NCI-H2196 (cell line): ENCODE measurements at regions not wholly inside any gene's neighbourhood (a gene's known extent, or its start where the extent isn't known, plus 50 kb on each side); places are given as distances from the start of the nearest gene placed in this dataset.

Experiments
- DNase-seq: peaks from one replicate; lab custom pipeline; 2025; ENCODE audit not compliant: unreplicated experiment; lab: John Stamatoyannopoulos, UW

DNA sequence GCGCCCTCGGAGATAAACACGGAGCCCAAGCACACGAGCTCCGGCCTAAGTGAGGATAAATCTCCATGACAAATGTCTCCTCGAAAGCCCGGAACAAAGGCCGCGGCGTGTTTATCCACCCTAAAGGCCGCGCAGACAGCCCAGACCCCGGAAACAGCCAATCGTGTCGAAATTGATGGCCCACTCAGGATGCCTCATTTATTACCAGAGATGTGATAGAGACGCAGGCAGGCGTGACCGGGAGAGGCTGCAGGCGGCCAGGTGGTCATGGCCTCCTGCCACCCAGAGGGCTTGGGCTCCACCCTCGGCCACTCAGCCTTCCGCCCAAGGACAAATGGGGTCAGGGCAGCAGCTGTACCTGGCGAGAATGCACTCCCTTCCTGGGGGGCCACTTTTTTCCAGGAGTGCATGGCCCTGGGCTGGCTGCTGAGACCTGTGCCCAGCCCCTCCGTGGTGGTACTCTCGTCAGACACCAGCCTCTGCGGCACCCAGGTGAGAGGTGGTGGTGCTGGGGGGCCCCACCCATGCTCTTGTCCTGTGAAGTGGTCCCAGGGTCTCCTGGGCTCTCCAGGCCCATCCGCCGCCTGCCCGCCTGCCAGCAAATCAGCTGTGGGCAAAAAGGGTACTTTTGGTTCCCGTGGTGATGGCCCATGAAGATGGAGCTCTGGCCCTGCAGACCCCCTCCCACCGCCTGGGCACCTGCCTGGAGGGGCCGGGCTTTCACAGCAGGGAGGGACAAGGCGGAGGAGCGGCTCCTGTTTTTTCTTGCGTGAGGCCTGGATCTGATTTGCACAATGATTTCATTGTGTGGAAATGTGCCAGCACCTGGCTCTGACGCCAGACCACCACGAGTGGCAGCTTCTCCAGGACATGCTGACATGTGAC, 211.5 kb upstream of the C14orf180 start:
- no peak for DNase-seq

DNA sequence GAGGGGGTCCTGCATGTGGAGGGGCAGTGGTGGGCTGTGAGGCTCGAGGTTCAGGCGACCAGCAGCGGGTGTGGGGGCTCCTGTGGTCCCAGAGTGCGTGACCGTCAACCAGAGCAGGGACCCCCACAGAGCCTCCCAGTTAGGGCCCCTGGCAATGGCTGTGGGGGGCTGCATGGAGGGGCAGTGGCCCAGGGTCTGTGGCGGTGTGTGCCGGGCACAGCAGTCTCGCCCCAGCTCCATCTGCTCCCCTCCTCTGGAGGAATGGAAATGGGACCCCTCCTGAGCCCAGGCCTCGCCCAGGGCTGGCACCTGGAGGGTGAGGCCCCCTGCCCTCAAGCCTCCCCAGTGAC, 210.8 kb upstream of the C14orf180 start:
- DNase-seq: no peak

DNA sequence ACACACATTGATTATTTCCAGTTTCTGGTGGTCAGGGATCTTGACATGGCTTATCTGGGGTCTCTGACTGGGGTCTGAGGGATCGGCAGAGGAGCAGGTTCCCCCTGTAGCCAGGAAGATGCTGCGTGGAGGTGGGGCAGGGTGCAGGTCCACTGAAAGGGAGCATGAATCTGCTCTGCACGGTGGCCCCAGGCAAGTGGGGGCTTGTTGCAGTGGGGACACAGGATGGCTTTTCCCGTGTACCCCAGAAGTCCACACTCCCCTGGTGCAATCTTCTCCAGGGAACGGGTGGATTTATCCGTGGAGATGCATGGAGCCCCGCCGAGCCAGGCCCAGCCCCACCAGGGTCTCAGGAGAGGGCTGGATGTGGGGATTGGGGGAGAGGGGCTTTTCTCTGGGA, 210.4 kb upstream of the C14orf180 start:
- DNase-seq: no peak

DNA sequence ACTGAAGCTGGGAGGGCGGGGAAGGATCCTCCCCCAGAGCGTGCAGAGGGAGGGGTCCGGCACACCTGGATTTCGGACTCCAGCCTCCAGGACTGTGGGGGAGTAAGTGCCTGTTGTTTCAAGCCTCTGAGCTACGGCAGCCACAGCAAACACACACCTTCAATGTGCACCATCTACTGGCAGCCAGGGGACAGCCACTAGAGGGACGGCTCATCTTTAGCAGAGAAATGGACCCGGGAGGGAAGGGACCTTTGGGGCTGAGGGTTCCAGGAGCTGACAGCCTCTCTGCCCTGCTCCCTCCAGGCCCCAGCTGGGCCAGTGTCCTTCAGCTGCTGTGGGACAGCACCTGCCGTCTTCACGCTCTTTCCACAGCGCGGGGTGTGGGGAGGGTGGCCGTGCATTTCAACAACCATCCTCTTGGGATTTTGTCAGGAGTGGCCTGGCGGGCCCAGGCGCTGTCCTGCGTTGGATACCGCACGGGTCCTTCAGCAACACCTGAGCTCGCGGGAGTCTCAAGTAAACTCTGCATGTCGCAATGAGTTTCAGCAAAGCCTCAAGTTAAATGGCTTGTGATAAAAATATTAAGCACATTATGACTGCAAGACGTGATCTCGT, 209.2 kb upstream of the C14orf180 start:
- DNase-seq: peak; percentile 3

DNA sequence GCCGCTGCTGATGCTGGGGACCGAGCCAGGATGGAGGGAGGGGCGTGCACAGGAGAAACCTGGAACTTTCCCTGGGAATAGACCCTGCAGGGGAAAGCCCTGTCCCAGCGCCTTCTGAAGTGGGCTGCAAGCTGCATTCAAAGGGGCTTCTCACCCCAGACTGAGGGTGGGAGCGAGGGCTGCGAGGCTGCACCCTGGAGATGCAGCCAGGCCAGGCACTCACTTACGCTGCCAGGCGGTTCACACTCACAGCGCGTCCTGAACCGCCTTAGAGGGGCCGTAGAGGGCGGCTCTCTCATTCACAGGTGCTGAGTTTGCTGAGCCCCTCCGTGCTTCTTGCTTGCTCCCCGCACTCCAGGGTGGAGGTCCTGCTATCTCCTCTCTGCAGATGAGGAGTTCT, 208.5 kb upstream of the C14orf180 start:
- no peak for DNase-seq

DNA sequence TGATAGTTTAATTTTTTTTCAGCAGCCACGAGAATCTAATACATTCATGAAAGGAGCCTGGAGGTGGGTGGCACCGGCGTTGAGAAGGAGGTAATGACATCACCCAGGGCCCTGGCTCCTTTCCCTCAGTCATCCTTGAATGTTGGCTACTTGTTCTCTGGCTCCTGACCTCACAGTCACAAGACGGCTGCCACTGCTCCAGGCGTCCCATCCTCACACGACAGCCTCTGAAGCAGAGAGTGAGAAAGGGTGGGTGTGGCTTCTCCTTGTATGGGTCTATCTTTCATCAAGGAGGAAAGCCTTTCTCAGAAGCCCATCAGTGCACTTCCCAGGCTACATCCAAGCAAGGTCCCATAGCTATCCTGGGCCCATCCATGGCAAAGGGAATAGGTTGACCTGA, 207.6 kb upstream of the C14orf180 start:
- no peak for DNase-seq

DNA sequence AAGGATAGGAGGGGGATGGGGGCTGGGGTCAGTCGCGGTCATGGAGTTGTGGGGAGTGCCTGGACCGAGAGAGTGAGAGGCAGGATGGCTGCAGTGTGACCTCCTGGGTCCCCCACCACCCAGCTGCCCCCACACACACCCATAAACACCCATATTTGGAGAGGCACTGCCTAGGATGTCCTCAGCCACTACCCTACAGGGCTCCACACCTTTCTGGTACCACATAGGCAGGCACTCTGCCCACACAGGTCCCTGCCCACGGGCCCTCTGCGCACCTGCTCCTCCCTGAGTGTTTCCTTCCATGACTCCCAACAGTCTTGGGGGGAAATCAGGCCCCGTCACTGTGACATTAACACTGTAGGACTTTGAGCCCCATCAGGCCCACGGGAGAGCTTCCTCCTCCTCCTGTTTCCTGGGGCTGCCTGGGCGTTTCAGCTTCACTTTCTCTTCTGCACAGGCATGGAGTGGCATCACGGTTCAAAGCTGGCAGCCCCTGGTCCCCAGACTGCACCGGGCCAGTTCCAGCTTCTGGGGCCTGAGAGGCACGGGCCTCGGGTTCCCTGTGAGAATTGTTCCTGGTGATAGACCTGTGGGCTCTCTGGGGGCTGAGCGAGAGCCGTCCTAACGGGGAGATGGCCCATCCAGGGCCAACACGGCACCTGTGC, 207.0 kb upstream of the C14orf180 start:
- DNase-seq: no peak

DNA sequence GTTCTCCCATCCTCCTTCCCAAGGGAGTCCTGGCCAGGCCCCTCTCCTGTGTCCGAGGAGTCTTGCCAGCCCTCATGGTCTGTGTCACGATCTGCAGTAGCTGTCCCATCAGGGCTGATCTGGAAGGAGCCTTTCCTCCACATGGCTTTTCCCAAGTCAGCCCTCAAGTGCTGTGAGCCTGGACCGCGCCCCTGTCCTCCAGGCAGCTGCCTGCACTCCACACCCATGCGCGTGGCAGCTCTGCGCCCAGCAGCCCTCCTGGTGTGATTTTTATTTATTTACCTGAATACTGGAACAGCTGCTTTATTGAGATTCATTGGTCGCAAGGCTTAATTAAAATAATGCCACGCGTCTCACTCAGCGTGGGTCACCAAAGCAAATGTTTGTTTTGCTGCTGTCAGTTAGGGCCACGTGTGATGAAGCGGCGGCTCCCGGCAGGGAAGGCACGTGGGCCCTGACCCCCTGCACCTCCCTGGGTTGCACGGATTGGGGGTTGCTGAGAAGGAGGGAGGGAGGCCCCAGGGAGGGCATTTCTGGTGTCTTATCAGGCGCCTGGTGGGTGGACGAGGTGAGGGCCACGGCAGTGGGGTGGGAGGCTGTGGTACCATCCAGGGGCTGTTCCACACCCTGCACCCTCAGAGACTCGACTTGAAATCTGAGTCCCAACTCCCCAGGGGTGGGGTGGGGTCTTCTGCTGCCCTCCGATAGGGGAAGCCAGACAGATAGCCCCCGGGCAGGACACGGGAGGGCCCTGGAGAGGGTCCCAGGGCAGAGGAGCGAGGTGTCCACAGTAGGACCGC, 206.3 kb upstream of the C14orf180 start:
- DNase-seq: peak; percentile 6

DNA sequence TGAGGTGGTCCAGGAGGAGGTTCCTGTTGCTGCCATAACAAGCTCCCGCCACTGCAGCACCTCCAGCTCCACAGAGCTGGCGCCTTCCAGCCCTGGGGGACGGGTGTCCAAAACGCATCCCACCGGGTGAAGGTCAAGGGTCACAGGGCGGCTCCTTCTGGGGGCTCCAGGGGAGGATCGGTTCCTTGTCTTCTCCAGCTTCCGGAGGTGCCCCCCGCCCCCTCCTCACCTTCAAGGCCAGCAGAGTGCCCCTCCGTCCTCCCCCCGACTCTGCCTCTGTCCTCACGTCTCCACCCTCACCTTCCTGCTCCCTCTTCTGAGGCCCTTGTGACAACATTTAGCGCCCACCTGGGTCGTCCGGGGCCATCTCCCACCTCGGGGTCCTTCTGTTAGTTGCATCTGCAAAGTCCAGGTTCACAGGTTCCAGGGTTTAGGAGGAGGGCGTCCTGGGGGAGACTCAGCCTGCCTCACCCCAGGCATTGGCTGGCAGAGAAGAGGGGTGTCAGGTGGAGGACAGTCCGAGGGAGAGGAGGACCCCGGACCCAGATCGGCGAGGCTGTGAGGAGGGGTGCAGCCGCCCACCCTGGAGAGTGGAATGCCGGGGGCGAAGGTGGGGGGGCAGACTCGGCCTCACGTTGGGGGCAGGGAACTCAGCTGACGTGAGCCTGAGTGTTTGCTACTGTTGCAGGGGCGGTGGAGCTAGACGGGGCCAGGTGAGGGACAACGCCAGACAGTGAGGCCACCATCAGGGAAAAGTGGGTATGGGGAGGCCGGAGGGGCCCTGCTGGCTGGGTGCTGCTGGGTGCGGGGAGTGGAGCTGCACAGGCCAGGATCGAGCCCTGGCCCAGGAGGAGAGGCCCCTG, 205.5 kb upstream of the C14orf180 start:
- no peak for DNase-seq

DNA sequence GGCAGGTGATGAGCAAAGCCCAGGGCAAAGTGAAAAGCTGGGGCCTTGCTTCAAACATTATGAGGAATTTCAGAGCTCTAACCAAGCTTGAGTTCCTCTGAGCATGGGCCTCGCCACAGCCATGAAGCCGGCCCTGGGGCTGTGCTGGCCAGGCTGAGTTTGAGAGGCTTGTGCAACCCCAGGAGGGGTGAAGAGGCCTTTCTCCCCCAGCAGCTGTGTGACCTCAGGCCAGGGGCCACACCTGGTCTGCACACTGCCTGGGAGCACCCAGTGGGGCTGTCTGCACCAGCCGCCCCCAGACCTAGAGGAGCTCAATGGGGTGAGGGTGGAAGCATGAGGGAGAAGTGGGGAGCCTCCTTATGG, 204.9 kb upstream of the C14orf180 start:
- DNase-seq: no peak

DNA sequence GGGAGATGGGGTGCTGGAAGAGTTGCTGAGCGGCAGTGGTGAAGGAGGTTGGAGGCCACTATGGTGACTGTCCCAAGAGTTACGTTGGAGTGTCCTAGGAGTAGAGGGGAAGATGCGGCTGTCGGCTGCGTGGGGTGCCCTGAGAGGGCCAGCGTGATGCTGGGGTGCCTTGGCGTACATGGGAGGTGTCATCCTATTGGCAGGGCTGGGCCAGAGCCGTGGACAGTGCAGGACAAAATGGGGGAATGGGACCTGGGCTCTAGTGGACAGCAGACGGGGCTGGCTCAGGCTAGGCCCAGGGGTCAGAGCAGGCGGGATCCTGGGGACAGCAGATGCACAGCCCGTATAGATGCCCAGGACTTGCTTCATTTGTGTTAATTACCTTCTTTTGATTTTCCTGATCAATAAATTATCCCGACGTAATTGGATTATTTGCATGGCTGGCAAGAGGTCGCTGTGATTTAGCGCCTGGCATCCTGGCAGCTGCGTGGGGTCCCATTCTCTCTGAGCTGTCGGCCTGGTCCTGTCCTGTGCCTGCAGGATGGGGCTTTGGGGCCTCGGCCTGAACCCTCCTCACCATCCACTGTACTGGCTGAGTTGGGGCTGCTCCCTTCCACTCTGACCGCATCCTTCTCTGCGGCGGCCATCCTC, 203.9 kb upstream of the C14orf180 start:
- no peak for DNase-seq

DNA sequence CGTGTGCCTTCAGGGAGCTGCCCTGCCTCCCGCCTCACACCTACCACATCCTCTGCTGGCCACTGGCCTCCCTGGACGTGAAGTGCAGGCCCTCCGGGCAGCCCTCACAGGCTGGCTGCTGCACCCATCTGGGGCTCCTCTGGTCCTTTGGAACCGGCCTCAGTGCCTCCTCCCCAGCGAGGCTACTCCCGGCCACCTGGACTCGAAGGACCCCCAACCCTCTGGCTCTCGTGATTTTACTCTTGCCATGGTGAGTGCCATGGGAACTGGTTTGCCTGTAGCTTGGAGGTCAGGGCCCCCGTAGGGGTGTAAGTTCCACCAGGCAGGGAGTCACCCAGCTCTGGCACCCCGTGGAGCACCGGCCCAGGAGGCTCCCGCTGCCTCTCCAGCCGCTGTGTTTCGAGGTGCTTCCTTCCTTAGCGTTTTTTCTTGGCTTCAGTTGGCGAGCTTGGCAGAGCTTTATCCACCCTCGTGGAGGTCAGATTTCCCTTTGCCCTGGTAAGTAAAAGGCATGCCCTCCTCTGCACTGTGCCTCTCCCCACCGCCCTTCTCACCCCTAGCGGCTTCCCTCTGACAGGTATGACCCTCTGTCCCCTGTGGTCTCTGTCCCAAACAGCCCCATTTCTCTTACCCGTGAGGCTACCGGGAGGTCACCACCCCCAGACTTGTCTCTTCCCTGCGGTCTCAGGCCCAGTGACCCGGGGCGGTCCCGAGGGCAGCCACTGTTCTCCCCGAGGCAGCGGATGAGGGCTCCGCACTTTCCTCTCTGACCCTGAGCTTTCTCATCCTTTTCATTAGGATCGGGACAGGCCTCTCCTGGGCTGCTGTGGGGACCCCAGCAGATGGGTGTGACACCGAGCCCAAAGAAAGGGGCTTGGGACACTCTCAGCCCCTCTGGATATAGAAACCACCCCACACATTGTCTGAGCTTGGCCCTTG, 203.1 kb upstream of the C14orf180 start:
- DNase-seq: no peak

DNA sequence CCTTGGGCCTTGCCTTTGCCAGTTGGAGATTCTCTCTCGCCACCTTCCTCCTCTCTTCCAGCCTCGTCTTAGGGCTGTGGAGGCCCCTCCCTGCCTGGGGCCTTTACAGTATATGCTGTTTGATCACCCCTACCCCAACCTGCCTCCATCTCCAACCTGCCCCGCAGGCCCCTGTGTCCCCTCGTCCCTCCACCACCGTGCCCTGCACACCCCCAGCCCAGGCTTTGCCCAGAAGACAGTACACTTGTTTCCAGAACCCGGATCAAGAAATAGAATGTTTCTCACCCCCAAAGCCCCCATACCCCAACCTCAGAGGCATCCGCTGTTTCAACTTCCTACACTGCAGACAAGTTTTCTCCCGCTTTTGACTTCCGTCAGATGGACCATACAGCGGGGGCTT, 202.3 kb upstream of the C14orf180 start:
- DNase-seq: no peak

DNA sequence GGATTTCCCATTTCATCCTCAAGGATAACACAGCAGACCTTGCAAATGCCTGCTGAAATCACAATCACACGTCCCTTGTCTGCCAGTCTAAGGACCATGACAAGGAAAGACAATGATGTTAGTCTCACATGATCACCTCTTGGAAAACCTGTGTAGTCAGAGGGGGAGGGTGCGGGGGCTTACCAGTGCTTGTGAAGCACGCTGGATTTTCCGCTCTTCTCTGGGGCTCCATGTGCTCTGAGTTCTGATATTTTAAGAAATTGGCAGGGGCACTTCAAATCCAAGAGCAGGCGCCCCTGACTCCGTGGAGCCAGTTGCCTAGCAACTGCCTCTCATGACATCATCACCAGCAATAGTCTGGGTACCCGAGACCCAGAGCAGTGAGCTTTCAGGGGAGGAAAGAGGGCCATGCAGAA, 200.9 kb upstream of the C14orf180 start:
- DNase-seq: no peak

DNA sequence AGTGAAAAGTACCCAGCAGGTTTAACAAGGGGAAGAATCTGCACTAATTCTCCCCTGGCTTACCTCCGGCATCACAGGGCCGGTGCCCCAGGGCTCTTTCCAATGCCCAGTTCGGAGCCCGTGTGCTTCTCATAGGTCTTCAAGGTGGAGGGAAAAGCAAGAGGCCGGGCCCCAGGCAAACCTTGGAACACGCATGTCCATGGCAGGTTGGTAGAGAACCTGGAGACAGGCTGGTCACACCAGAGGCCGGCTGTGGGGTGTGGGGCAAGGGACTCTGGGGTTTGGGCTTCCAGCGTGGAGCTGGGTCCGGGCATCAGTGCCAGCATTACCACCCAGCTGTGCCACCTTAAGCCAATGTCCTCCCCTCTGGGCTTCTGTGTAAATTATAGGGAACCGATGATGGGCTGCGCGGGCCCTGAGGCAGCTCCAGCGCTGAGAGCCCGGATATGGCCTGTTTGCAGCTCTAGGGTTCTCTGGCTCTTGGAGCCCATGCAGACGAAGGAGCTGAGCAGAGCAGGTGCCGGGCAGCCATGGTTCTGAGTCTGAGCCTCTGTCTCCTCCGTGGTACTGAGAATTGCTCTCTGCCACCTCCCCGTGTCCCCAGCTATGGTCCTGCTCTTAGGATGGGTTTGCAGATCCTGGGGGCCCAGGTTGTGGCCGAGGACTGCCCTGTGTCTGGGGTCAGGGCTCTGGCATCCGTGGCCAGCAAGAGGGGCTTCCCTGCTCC, 197.0 kb upstream of the C14orf180 start:
- DNase-seq: no peak

DNA sequence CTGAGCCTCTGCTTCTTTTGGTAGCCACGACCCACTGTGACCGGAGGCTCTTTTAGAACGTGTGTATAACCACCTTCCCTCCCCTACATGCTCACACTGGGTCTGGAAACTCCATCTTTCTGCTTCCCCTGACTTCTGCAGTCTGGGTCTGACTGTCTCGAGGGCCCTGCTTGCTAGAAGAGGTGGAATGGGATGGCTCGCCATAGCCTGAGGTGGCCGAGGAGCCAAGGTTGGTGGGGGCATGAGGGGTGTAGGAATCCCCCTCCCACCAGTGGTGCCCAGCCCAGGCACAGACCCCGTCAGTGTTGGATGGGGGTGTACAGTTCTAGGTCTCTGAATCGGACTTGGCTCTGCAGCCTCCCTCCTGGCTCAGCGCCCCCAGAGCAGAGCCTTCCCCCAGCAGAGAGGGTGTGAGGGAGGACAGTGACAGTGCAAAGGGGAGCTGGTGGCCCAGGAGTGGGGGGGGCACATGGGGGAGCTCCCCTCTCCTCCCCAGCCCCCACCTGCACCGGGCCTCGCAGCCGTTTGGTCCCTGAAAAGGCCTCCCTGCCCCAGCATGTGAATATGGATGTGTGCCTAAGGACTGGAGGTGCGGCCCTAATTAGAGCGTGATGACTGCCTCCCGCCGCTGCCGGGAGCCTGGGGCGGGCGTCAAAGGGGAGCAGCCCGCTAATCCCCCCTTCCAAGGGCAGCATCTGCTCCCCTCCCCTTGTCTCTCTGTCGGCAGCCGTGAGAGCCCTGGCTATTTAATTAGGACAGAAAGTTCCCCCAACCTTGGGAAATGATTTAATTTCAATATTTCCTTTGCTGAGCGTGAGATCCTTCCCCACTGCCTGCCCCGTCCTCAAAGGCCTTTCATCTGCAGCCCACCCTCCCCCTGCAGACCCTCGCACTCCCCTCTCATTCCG, 196.2 kb upstream of the C14orf180 start:
- no peak for DNase-seq
